H9 (cell line): ENCODE measurements at regions not wholly inside any gene's neighbourhood (a gene's known extent, or its start where the extent isn't known, plus 50 kb on each side); places are given as distances from the start of the nearest gene placed in this dataset.

Experiments used
- DNase-seq: peaks from one replicate; pipeline ENCODE4 v3.0.0-alpha.2; 2017
- H2AFZ ChIP-seq: one replicate; pipeline ENCODE4 v1.6.1; 2013; ENCODE audit warnings: mild to moderate bottlenecking, low read length, control low read depth, moderate library complexity
- H2AK5ac ChIP-seq: 2 replicates; pipeline ENCODE4 v1.6.1; 2013; ENCODE audit warnings: low read length, control low read depth, mixed read lengths; ENCODE audit not compliant: insufficient read length
- H2BK120ac ChIP-seq: one replicate; pipeline ENCODE4 v1.6.1; 2013; ENCODE audit warnings: low read depth, mild to moderate bottlenecking, low read length, control low read depth, inconsistent platforms; ENCODE audit not compliant: poor library complexity, severe bottlenecking
- H2BK12ac ChIP-seq: 2 replicates; pipeline ENCODE4 v1.6.1; 2013; ENCODE audit warnings: low read length, control low read depth, mixed read lengths, low read depth; ENCODE audit not compliant: insufficient read length
- H2BK15ac ChIP-seq: 2 replicates; pipeline ENCODE4 v1.6.1; 2013; ENCODE audit warnings: low read depth, low read length, control low read depth
- H2BK20ac ChIP-seq: one replicate; pipeline ENCODE4 v1.6.1; 2013; ENCODE audit warnings: low read depth, mild to moderate bottlenecking, low read length, control low read depth, inconsistent platforms; ENCODE audit not compliant: poor library complexity, severe bottlenecking
- H2BK5ac ChIP-seq: 2 replicates; pipeline ENCODE4 v1.6.1; 2013; ENCODE audit warnings: low read length, control low read depth, mixed read lengths; ENCODE audit not compliant: insufficient read length
- H3K14ac ChIP-seq: 2 replicates; pipeline ENCODE4 v1.6.1; 2013; ENCODE audit warnings: low read length, control low read depth; ENCODE audit not compliant: insufficient read depth
- H3K18ac ChIP-seq: 2 replicates; pipeline ENCODE4 v1.6.1; 2013; ENCODE audit warnings: low read depth, mild to moderate bottlenecking, mixed read lengths, low read length, control low read depth; ENCODE audit not compliant: insufficient read length
- H3K23ac ChIP-seq: 2 replicates; pipeline ENCODE4 v1.6.1; 2013; ENCODE audit warnings: low read length, control low read depth, mixed read lengths, low read depth; ENCODE audit not compliant: insufficient read length
- H3K23me2 ChIP-seq: 2 replicates; pipeline ENCODE4 v1.6.1; 2013; ENCODE audit warnings: low read depth, mild to moderate bottlenecking, mixed read lengths, low read length, control low read depth; ENCODE audit not compliant: insufficient read length, poor library complexity, severe bottlenecking
- H3K27ac ChIP-seq: 2 replicates; pipeline ENCODE4 v1.5.1; 2013; ENCODE audit warnings: low read length, control low read depth, mixed read lengths, low read depth; ENCODE audit not compliant: insufficient read length
- H3K27me3 ChIP-seq: 2 replicates; pipeline ENCODE4 v1.6.1; 2013; ENCODE audit warnings: low read length, control low read depth, inconsistent platforms; ENCODE audit not compliant: insufficient read depth
- H3K4ac ChIP-seq: 2 replicates; pipeline ENCODE4 v1.6.1; 2013; ENCODE audit warnings: low read depth, mild to moderate bottlenecking, control low read depth, inconsistent platforms, low read length, moderate library complexity
- H3K4me1 ChIP-seq: 2 replicates; pipeline ENCODE4 v1.6.1; 2013; ENCODE audit warnings: low read length, control low read depth, inconsistent platforms; ENCODE audit not compliant: insufficient read depth
- H3K4me2 ChIP-seq: 2 replicates; pipeline ENCODE4 v1.6.1; 2013; ENCODE audit warnings: low read length, control low read depth, mixed read lengths; ENCODE audit not compliant: insufficient read length, insufficient read depth
- H3K56ac ChIP-seq: 2 replicates; pipeline ENCODE4 v1.6.1; 2013; ENCODE audit warnings: low read depth, mild to moderate bottlenecking, mixed read lengths, low read length, control low read depth; ENCODE audit not compliant: insufficient read length
- H3K79me1 ChIP-seq: 2 replicates; pipeline ENCODE4 v1.6.1; 2013; ENCODE audit warnings: low read depth, mild to moderate bottlenecking, moderate library complexity, low read length, control low read depth, inconsistent platforms; ENCODE audit not compliant: insufficient read depth, poor library complexity, severe bottlenecking
- H3K79me2 ChIP-seq: 2 replicates; pipeline ENCODE4 v1.6.1; 2013; ENCODE audit warnings: low read length, control low read depth, inconsistent platforms; ENCODE audit not compliant: insufficient read depth
- H3K9ac ChIP-seq: 2 replicates; pipeline ENCODE4 v1.6.1; 2013; ENCODE audit warnings: low read length, control low read depth, mixed read lengths; ENCODE audit not compliant: insufficient read length; ENCODE audit errors: extremely low read depth
- H3K9me3 ChIP-seq: one replicate; pipeline ENCODE4 v1.6.1; 2013; ENCODE audit warnings: low read depth, low read length, inconsistent platforms; ENCODE audit not compliant: control insufficient read depth
- H3T11ph ChIP-seq: one replicate; pipeline ENCODE4 v1.6.1; 2013; ENCODE audit warnings: mild to moderate bottlenecking, low read length, control low read depth, inconsistent platforms
- H4K20me1 ChIP-seq: one replicate; pipeline ENCODE4 v1.6.1; 2013; ENCODE audit not compliant: control insufficient read depth, insufficient read length, insufficient read depth
- H4K5ac ChIP-seq: 2 replicates; pipeline ENCODE4 v1.6.1; 2013; ENCODE audit warnings: low read depth, mild to moderate bottlenecking, mixed read lengths, low read length, control low read depth; ENCODE audit not compliant: insufficient read length
- H4K8ac ChIP-seq: replicated peaks from 2 replicates; pipeline ENCODE4 v1.6.1; 2013; ENCODE audit warnings: low read length, control low read depth, mixed read lengths, low read depth; ENCODE audit not compliant: insufficient read length
- H4K91ac ChIP-seq: 2 replicates; pipeline ENCODE4 v1.6.1; 2013; ENCODE audit warnings: low read depth, mild to moderate bottlenecking, moderate library complexity, mixed read lengths, low read length, control low read depth; ENCODE audit not compliant: insufficient read length
- H3K27ac Mint-ChIP-seq, 3 experiments: 2 replicates in 2 of 3; 3 replicates in 1 of 3; pipeline ENCODE4 v1.8.0; 2020 to 2021; ENCODE audit warnings: mixed read lengths in 3 of 3, mild to moderate bottlenecking in 1 of 3, moderate library complexity in 1 of 3
- H3K27me3 Mint-ChIP-seq: 2 replicates; pipeline ENCODE4 v1.8.0; 2021; ENCODE audit warnings: low read depth, mild to moderate bottlenecking, moderate library complexity, mixed read lengths
- H3K36me3 Mint-ChIP-seq, 3 experiments: 2 replicates in 2 of 3; 3 replicates in 1 of 3; pipeline ENCODE4 v1.8.0; 2020 to 2021; ENCODE audit warnings: low read depth in 3 of 3, mixed read lengths in 3 of 3; ENCODE audit not compliant: insufficient read depth in 1 of 3
- H3K4me1 Mint-ChIP-seq, 2 experiments: 2 replicates each; pipeline ENCODE4 v1.8.0; 2020; ENCODE audit warnings: mixed read lengths in 2 of 2
- H3K4me3 Mint-ChIP-seq, 2 experiments: 2 replicates in 1 of 2; 3 replicates in 1 of 2; pipeline ENCODE4 v1.8.0; 2020 to 2021; ENCODE audit warnings: mild to moderate bottlenecking in 2 of 2, mixed read lengths in 2 of 2, moderate library complexity in 1 of 2
- H3K9me3 Mint-ChIP-seq, 2 experiments: 2 replicates in 1 of 2; 3 replicates in 1 of 2; pipeline ENCODE4 v1.8.0; 2020; ENCODE audit warnings: mild to moderate bottlenecking in 2 of 2, mixed read lengths in 2 of 2, moderate library complexity in 1 of 2
- CTCF ChIP-seq: fragments of 200-600 bp; sonication (generic); conservative IDR thresholded peaks from 3 replicates; pipeline ENCODE4 v1.8.0; 2021; ENCODE audit warnings: antibody characterized with exemption, mild to moderate bottlenecking
- WGBS: extraction: QIAGEN DNeasy Blood & Tissue Kit; methylation state at CpG from one replicate; pipeline ENCODE4 v1.1.7; 2013; ENCODE audit warnings: missing lambda C conversion rate, low lambda C conversion rate, mixed read lengths; ENCODE audit not compliant: insufficient read length; ENCODE audit errors: extremely low coverage; 5-methylcytosine and 5-hydroxymethylcytosine counted together

GRCh38 chr10:79005126-79005810 is 63.5 kb upstream of the ZMIZ1 start:
- TF ChIP-seq CTCF, result no peak
- Histone ChIP-seq H3K56ac (no peak overlapping the region), H4K8ac (no peak overlapping the region), H3T11ph (no peak overlapping the region), H2BK15ac (no peak overlapping the region), H2AK5ac (no peak overlapping the region), H3K23ac (no peak overlapping the region), H2AFZ (no peak overlapping the region), H3K9ac (no peak overlapping the region), H2BK120ac (no peak overlapping the region), H3K79me1 (no peaks in the 10 kb centered on the region), H3K4me2 (no peak overlapping the region), H3K9me3 (no peaks in the 10 kb centered on the region), H3K4ac (no peak overlapping the region), H3K27ac (no peak overlapping the region), H3K23me2 (no peaks in the 10 kb centered on the region), H4K20me1 (no peaks in the 10 kb centered on the region), H3K18ac (no peak overlapping the region), H3K79me2 (no peaks in the 10 kb centered on the region), H2BK5ac (no peak overlapping the region), H3K14ac (no peak overlapping the region), H3K4me1 (no peaks in the 10 kb centered on the region), H4K5ac (no peak overlapping the region), H3K27me3 (no peaks in the 10 kb centered on the region), H2BK12ac (no peak overlapping the region), H4K91ac (no peak overlapping the region), H2BK20ac (no peak overlapping the region)
- WGBS, result no CpG with 5 or more reads among the region's 11 CpGs
- DNase-seq, result no peak
- H3K4me1 Mint-ChIP-seq, result peaks cover 13 to 22% of the 10 kb centered on the region in 2 experiments
- H3K27ac Mint-ChIP-seq, result peak overlapping the region in 1 of 3 experiments; percentile 18; a peak in 1 of 7 replicates
- H3K27me3 Mint-ChIP-seq, result peaks cover 14% of the 10 kb centered on the region
- H3K36me3 Mint-ChIP-seq, result no peaks in the 10 kb centered on the region
- no peaks in the 10 kb centered on the region for H3K9me3 Mint-ChIP-seq
- no peak overlapping the region for H3K4me3 Mint-ChIP-seq
